ENCODE measurements at regions not wholly inside any gene's neighbourhood (a gene's known extent, or its start where the extent isn't known, plus 50 kb on each side); places are given as distances from the start of the nearest gene placed in this dataset.

DNA sequence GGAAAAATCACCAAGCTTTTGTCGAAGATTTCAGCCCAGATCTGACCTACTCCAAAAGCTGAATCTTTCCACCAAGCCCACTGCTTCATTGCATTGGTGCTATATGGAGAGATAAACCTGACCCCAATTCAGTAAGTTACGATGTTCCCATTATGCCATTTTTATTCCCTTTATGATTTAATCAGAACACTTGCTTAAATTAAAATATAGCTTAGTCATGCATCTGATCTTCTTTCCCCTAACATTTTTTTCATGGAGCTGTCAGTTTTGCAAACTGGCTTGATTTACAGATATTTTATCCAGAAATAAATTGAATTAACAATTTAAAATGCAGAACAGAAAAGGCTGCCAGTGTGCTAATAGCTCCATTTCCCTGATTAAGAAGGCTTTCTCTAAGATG lies 503.5 kb upstream of the C1orf87 start:
- TF ChIP-seq EP300 (conservative IDR thresholded peaks at IDR 0.05; ENCODE audit: poor library complexity, severe bottlenecking) (no peak), RAD21 (conservative IDR thresholded peaks at IDR 0.05) (no peak), EZH2 (IDR thresholded peaks at IDR 0.05; ENCODE audit: borderline replicate concordance, insufficient read depth, low read length, poor library complexity, severe bottlenecking) (no peak)
- TF ChIP-seq, protein P1, sequence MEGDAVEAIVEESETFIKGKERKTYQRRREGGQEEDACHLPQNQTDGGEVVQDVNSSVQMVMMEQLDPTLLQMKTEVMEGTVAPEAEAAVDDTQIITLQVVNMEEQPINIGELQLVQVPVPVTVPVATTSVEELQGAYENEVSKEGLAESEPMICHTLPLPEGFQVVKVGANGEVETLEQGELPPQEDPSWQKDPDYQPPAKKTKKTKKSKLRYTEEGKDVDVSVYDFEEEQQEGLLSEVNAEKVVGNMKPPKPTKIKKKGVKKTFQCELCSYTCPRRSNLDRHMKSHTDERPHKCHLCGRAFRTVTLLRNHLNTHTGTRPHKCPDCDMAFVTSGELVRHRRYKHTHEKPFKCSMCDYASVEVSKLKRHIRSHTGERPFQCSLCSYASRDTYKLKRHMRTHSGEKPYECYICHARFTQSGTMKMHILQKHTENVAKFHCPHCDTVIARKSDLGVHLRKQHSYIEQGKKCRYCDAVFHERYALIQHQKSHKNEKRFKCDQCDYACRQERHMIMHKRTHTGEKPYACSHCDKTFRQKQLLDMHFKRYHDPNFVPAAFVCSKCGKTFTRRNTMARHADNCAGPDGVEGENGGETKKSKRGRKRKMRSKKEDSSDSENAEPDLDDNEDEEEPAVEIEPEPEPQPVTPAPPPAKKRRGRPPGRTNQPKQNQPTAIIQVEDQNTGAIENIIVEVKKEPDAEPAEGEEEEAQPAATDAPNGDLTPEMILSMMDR (IDR thresholded peaks at IDR 0.05; ENCODE audit: poor library complexity, severe bottlenecking), result no peak
